ENCODE measurements at regions not wholly inside any gene's neighbourhood (a gene's known extent, or its start where the extent isn't known, plus 50 kb on each side); places are given as distances from the start of the nearest gene placed in this dataset.

DNA sequence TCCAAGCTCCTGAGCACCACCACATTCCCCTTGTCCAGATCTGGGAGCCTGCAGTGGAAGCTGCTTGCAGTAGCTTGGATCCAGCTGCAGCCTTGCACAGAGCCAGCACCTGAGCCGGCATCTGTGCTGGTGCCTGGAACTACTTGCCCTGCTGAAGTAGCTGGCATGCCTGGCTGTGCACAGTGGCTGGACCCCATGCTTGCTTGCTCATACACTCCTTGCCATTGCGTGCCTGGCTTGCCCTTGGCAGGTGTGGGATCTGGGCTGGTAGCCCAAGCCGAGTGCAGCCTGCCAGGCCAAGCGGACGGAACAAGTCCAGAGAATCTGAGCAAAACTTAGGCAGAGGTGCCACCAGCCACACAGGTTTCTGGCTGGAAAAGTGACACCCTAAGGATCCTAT lies 759.9 kb downstream of the IPMK start:
- TF ChIP-seq, protein P1, sequence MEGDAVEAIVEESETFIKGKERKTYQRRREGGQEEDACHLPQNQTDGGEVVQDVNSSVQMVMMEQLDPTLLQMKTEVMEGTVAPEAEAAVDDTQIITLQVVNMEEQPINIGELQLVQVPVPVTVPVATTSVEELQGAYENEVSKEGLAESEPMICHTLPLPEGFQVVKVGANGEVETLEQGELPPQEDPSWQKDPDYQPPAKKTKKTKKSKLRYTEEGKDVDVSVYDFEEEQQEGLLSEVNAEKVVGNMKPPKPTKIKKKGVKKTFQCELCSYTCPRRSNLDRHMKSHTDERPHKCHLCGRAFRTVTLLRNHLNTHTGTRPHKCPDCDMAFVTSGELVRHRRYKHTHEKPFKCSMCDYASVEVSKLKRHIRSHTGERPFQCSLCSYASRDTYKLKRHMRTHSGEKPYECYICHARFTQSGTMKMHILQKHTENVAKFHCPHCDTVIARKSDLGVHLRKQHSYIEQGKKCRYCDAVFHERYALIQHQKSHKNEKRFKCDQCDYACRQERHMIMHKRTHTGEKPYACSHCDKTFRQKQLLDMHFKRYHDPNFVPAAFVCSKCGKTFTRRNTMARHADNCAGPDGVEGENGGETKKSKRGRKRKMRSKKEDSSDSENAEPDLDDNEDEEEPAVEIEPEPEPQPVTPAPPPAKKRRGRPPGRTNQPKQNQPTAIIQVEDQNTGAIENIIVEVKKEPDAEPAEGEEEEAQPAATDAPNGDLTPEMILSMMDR (IDR thresholded peaks at IDR 0.05; ENCODE audit: poor library complexity), result no peak
- no peak for TF ChIP-seq EZH2phosphoT487 (IDR thresholded peaks at IDR 0.05; ENCODE audit: low read depth, severe bottlenecking, unreplicated experiment)

All from hepatocyte (in vitro differentiated cells).